GM12878 (cell line): ENCODE measurements at regions not wholly inside any gene's neighbourhood (a gene's known extent, or its start where the extent isn't known, plus 50 kb on each side); places are given as distances from the start of the nearest gene placed in this dataset.

Experiments
- ATAC-seq: fragments of 200-7000 bp; cut with Tn5 transposase; 3 replicates; pipeline ENCODE4 v1.9.1; 2020; ENCODE audit warnings: mild to moderate bottlenecking, moderate library complexity
- BruUV-seq: library from RNA; stranded (reverse); fragments of 400-500 nt; replicated peaks from 2 replicates; lab custom pipeline; 2021; lab: Mats Ljungman, UMichigan
- CTCF ChIA-PET: fragments of 300-600 bp; sonication (Branson Sonifier 250); formaldehyde crosslinking; extraction: SDS; loops from one replicate; lab custom pipeline; 2021; ENCODE audit warnings: inconsistent platforms; lab: Yijun Ruan, JAX
- POLR2A ChIA-PET: fragments of 350-600 bp; formaldehyde crosslinking; extraction: SDS; loops from one replicate; lab custom pipeline; 2021; ENCODE audit warnings: inconsistent platforms; lab: Charles Lee
- RAD21 ChIA-PET: fragments of 300-600 bp; sonication (Branson Sonifier 250); formaldehyde crosslinking; loops from one replicate; lab custom pipeline; 2023; ENCODE audit warnings: antibody characterized with exemption; ENCODE audit not compliant: unreplicated experiment; lab: Charles Lee
- SMC1A ChIA-PET: fragments of 300-600 bp; sonication (Branson Sonifier 250); formaldehyde crosslinking; loops from one replicate; lab custom pipeline; 2023; ENCODE audit not compliant: unreplicated experiment, uncharacterized antibody; lab: Charles Lee
- DNase-seq: peaks from one replicate; pipeline ENCODE4 v3.0.0-alpha.2; 2011; ENCODE audit warnings: low read depth, low spot score
- FAIRE-seq: peaks from 3 replicates; lab custom pipeline; 2011; peaks lifted over from hg19 to GRCh38; lab: Jason Lieb, UNC
- H2AFZ ChIP-seq: 2 replicates; pipeline ENCODE4 v1.6.0; 2011; ENCODE audit warnings: low read depth, low read length, control low read depth; ENCODE audit not compliant: control insufficient read depth
- H3K27ac ChIP-seq: 2 replicates; pipeline ENCODE4 v1.5.1; 2011; ENCODE audit warnings: control low read depth; ENCODE audit not compliant: control insufficient read depth, insufficient read depth
- H3K27me3 ChIP-seq, 2 experiments: replicated peaks in 1 of 2; 2 replicates each; pipeline versions ENCODE4 v1.6.0 to v1.6.1; 2011; ENCODE audit warnings: low read length in 1 of 2; ENCODE audit not compliant: control insufficient read depth in 2 of 2, insufficient read depth in 2 of 2
- H3K36me3 ChIP-seq, 2 experiments: 2 replicates each; pipeline ENCODE4 v1.5.1; 2011; ENCODE audit warnings: low read length in 1 of 2; ENCODE audit not compliant: control insufficient read depth in 2 of 2, insufficient read depth in 2 of 2
- H3K4me1 ChIP-seq: 2 replicates; pipeline ENCODE4 v1.6.1; 2011; ENCODE audit warnings: mild to moderate bottlenecking, low read length, moderate library complexity, mixed read lengths; ENCODE audit not compliant: control insufficient read depth, insufficient read depth
- H3K4me2 ChIP-seq: 2 replicates; pipeline ENCODE4 v1.6.0; 2011; ENCODE audit warnings: control low read depth; ENCODE audit not compliant: control insufficient read depth, insufficient read depth
- H3K4me3 ChIP-seq: fragments of 200-600 bp; sonication (generic); 2 replicates; pipeline ENCODE4 v1.5.1; 2016
- H3K79me2 ChIP-seq: 2 replicates; pipeline ENCODE4 v1.6.0; 2011; ENCODE audit warnings: low read length; ENCODE audit not compliant: control insufficient read depth, insufficient read depth
- H3K9ac ChIP-seq: 2 replicates; pipeline ENCODE4 v1.8.0; 2011; ENCODE audit warnings: low read length, control low read depth, mixed read lengths; ENCODE audit not compliant: control insufficient read depth, insufficient read depth
- H3K9me3 ChIP-seq: replicated peaks from 3 replicates; pipeline ENCODE4 v1.5.1; 2011; ENCODE audit warnings: mild to moderate bottlenecking, low read length; ENCODE audit not compliant: control insufficient read depth, insufficient read depth
- H4K20me1 ChIP-seq: 2 replicates; pipeline ENCODE4 v1.6.0; 2011; ENCODE audit not compliant: control insufficient read depth, insufficient read depth
- MXI1 ChIP-seq: fragments of 150-350 bp; IDR thresholded peaks from 2 replicates; pipeline ENCODE4 v1.6.1; 2011; ENCODE audit warnings: low read depth, mild to moderate bottlenecking, inconsistent platforms, low read length, improper control_type of control experiment
- MYB ChIP-seq: fragments of 150-350 bp; IDR thresholded peaks from 2 replicates; pipeline ENCODE4 v1.6.1; 2014; ENCODE audit warnings: mild to moderate bottlenecking, low read depth, low read length, borderline replicate concordance
- NRF1 ChIP-seq: conservative IDR thresholded peaks from 2 replicates; pipeline ENCODE4 v1.6.1; 2011; ENCODE audit warnings: mild to moderate bottlenecking, low read depth, low read length, improper control_type of control experiment
- SMC3 ChIP-seq: IDR thresholded peaks from 2 replicates; pipeline ENCODE4 v1.6.1; 2011; ENCODE audit warnings: low read length, improper control_type of control experiment, borderline replicate concordance
- SUPT20H ChIP-seq: IDR thresholded peaks from 2 replicates; pipeline ENCODE4 v1.6.1; 2011; ENCODE audit warnings: low read depth, mild to moderate bottlenecking, low read length, moderate library complexity, borderline replicate concordance; ENCODE audit not compliant: control insufficient read depth
- TBL1XR1 ChIP-seq: IDR thresholded peaks from 2 replicates; pipeline ENCODE4 v1.6.1; 2012; ENCODE audit warnings: low read depth, low read length, improper control_type of control experiment
- WGBS: methylation state at CpG from one replicate; pipeline ENCODE4 v1.1.6; 2016; ENCODE audit warnings: low lambda C conversion rate; ENCODE audit not compliant: insufficient replicate concordance, insufficient coverage; ENCODE audit errors: missing lambda C conversion rate; 5-methylcytosine and 5-hydroxymethylcytosine counted together
- in situ Hi-C: fragments of 300-500 bp; cut with MboI; formaldehyde crosslinking; loops from 9 replicates; pipeline ENCODE4 v1.14.3; 2018; ENCODE audit warnings: mixed read lengths
- intact Hi-C: fragments of 100-400 bp; cut with micrococcal nuclease; formaldehyde crosslinking; loops from one replicate; pipeline ENCODE4 v1.14.2; 2022; ENCODE audit not compliant: unreplicated experiment
- TF ChIP-seq, protein P1 (sequence below): fragments of 450-650 bp; IDR thresholded peaks from 2 replicates; pipeline ENCODE4 v1.6.1; 2016; ENCODE audit warnings: mild to moderate bottlenecking, moderate library complexity, borderline replicate concordance
- TF ChIP-seq, protein P2 (sequence below): fragments of 450-650 bp; IDR thresholded peaks from 2 replicates; pipeline ENCODE4 v1.6.1; 2018; ENCODE audit warnings: mild to moderate bottlenecking, low read depth, moderate library complexity; ENCODE audit not compliant: partially characterized antibody
- TF ChIP-seq, protein P3 (sequence below): fragments of 450-650 bp; IDR thresholded peaks from 2 replicates; pipeline ENCODE4 v1.6.1; 2017; ENCODE audit warnings: mild to moderate bottlenecking, moderate library complexity

DNA sequence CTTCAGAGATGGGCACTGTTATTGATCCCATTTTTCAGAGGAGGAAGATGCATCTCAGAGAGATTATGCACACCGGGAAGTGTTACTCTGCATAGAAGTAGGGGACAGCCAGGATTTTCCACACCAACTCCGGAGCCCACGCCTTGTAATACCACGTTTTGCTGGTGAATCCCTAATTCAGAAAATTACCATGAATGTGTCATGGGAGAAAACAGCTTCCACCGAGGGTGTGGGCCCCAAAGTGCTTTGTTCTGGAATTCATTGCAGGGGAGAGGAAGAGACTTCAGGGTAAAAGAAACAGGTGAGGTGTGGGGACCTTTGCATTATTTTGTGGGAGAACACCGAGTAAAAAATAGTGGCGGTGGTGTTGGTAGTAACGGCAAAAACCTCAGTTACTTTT lies 1051.4 kb upstream of the RBFOX1 start:
- Histone ChIP-seq H3K27ac (no peak overlapping the region), H3K9ac (no peak overlapping the region), H3K4me2 (no peak overlapping the region), H3K4me3 (no peak overlapping the region)
- TF ChIP-seq MXI1 (no peak), MYB (no peak), SMC3 (no peak), TBL1XR1 (no peak), SUPT20H (no peak), NRF1 (no peak)
- TF ChIP-seq, protein P1, sequence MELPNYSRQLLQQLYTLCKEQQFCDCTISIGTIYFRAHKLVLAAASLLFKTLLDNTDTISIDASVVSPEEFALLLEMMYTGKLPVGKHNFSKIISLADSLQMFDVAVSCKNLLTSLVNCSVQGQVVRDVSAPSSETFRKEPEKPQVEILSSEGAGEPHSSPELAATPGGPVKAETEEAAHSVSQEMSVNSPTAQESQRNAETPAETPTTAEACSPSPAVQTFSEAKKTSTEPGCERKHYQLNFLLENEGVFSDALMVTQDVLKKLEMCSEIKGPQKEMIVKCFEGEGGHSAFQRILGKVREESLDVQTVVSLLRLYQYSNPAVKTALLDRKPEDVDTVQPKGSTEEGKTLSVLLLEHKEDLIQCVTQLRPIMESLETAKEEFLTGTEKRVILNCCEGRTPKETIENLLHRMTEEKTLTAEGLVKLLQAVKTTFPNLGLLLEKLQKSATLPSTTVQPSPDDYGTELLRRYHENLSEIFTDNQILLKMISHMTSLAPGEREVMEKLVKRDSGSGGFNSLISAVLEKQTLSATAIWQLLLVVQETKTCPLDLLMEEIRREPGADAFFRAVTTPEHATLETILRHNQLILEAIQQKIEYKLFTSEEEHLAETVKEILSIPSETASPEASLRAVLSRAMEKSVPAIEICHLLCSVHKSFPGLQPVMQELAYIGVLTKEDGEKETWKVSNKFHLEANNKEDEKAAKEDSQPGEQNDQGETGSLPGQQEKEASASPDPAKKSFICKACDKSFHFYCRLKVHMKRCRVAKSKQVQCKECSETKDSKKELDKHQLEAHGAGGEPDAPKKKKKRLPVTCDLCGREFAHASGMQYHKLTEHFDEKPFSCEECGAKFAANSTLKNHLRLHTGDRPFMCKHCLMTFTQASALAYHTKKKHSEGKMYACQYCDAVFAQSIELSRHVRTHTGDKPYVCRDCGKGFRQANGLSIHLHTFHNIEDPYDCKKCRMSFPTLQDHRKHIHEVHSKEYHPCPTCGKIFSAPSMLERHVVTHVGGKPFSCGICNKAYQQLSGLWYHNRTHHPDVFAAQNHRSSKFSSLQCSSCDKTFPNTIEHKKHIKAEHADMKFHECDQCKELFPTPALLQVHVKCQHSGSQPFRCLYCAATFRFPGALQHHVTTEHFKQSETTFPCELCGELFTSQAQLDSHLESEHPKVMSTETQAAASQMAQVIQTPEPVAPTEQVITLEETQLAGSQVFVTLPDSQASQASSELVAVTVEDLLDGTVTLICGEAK = no peak
- TF ChIP-seq, protein P2, sequence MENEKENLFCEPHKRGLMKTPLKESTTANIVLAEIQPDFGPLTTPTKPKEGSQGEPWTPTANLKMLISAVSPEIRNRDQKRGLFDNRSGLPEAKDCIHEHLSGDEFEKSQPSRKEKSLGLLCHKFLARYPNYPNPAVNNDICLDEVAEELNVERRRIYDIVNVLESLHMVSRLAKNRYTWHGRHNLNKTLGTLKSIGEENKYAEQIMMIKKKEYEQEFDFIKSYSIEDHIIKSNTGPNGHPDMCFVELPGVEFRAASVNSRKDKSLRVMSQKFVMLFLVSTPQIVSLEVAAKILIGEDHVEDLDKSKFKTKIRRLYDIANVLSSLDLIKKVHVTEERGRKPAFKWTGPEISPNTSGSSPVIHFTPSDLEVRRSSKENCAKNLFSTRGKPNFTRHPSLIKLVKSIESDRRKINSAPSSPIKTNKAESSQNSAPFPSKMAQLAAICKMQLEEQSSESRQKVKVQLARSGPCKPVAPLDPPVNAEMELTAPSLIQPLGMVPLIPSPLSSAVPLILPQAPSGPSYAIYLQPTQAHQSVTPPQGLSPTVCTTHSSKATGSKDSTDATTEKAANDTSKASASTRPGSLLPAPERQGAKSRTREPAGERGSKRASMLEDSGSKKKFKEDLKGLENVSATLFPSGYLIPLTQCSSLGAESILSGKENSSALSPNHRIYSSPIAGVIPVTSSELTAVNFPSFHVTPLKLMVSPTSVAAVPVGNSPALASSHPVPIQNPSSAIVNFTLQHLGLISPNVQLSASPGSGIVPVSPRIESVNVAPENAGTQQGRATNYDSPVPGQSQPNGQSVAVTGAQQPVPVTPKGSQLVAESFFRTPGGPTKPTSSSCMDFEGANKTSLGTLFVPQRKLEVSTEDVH = no peak
- TF ChIP-seq, protein P3, sequence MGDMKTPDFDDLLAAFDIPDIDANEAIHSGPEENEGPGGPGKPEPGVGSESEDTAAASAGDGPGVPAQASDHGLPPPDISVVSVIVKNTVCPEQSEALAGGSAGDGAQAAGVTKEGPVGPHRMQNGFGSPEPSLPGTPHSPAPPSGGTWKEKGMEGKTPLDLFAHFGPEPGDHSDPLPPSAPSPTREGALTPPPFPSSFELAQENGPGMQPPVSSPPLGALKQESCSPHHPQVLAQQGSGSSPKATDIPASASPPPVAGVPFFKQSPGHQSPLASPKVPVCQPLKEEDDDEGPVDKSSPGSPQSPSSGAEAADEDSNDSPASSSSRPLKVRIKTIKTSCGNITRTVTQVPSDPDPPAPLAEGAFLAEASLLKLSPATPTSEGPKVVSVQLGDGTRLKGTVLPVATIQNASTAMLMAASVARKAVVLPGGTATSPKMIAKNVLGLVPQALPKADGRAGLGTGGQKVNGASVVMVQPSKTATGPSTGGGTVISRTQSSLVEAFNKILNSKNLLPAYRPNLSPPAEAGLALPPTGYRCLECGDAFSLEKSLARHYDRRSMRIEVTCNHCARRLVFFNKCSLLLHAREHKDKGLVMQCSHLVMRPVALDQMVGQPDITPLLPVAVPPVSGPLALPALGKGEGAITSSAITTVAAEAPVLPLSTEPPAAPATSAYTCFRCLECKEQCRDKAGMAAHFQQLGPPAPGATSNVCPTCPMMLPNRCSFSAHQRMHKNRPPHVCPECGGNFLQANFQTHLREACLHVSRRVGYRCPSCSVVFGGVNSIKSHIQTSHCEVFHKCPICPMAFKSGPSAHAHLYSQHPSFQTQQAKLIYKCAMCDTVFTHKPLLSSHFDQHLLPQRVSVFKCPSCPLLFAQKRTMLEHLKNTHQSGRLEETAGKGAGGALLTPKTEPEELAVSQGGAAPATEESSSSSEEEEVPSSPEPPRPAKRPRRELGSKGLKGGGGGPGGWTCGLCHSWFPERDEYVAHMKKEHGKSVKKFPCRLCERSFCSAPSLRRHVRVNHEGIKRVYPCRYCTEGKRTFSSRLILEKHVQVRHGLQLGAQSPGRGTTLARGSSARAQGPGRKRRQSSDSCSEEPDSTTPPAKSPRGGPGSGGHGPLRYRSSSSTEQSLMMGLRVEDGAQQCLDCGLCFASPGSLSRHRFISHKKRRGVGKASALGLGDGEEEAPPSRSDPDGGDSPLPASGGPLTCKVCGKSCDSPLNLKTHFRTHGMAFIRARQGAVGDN = no peak
- TF ChIP-seq, all 136 proteins: peak for 0
- H3K4me1 ChIP-seq = no peaks in the 10 kb centered on the region
- H3K36me3 ChIP-seq = no peaks in the 10 kb centered on the region
- ChIA-PET SMC1A (no interaction called here), CTCF (no interaction called here), RAD21 (no interaction called here), POLR2A (no interaction called here)
- ATAC-seq (no peak), DNase-seq (no peak), FAIRE-seq (no peak)
- 34% methylated on average over 8 of the region's 8 CpGs for WGBS
- H4K20me1 ChIP-seq = no peaks in the 10 kb centered on the region
- H3K27me3 ChIP-seq = no peaks in the 10 kb centered on the region
- no TSS peak for BruUV-seq
- intact Hi-C loops (no loop called here), in situ Hi-C loops (no loop called here)
- H3K9me3 ChIP-seq = no peaks in the 10 kb centered on the region; the same call in 2 of the 3 replicates
- no peaks in the 10 kb centered on the region for H3K79me2 ChIP-seq
- no peak overlapping the region for H2AFZ ChIP-seq
